PC-9 (cell line): ENCODE measurements at regions not wholly inside any gene's neighbourhood (a gene's known extent, or its start where the extent isn't known, plus 50 kb on each side); places are given as distances from the start of the nearest gene placed in this dataset.

Source experiments
- BruUV-seq: library from RNA; stranded (reverse); fragments of 400-500 nt; replicated peaks from 2 replicates; lab custom pipeline; 2021; lab: Mats Ljungman, UMichigan
- CTCF ChIA-PET: fragments of 300-600 bp; sonication (Branson Sonifier 250); formaldehyde crosslinking; loops from one replicate; lab custom pipeline; 2022; ENCODE audit warnings: antibody characterized with exemption; lab: Charles Lee
- POLR2A ChIA-PET: fragments of 300-600 bp; sonication (Branson Sonifier 250); formaldehyde crosslinking; loops from one replicate; lab custom pipeline; 2022; ENCODE audit warnings: antibody characterized with exemption; ENCODE audit not compliant: unreplicated experiment; lab: Charles Lee
- DNase-seq, 2 experiments: peaks; one replicate each; pipeline versions ENCODE4 v3.0.0 to v3.0.0-alpha.2; 2015 to 2022; ENCODE audit warnings: mixed read lengths in 1 of 2
- H2AFZ ChIP-seq: fragments of 200-600 bp; sonication (generic); 2 replicates; pipeline ENCODE4 v1.8.1; 2017; ENCODE audit warnings: antibody characterized with exemption
- H3F3A ChIP-seq: fragments of 200-600 bp; sonication (generic); 2 replicates; pipeline ENCODE4 v1.8.1; 2017; ENCODE audit warnings: antibody characterized with exemption, mild to moderate bottlenecking, low read depth; ENCODE audit not compliant: insufficient read depth
- H3K27ac ChIP-seq: fragments of 200-600 bp; sonication (generic); 2 replicates; pipeline ENCODE4 v1.6.1; 2016; ENCODE audit warnings: mixed run types
- H3K27me3 ChIP-seq: fragments of 200-600 bp; sonication (generic); 2 replicates; pipeline ENCODE4 v1.6.1; 2016; ENCODE audit warnings: low read depth, mixed run types; ENCODE audit not compliant: insufficient read depth
- H3K36me3 ChIP-seq: fragments of 200-600 bp; sonication (generic); 2 replicates; pipeline ENCODE4 v1.6.1; 2016; ENCODE audit warnings: low read depth, mixed run types
- H3K4me1 ChIP-seq: fragments of 200-600 bp; sonication (generic); replicated peaks from 2 replicates; pipeline ENCODE4 v1.6.1; 2016; ENCODE audit warnings: mixed run types; ENCODE audit not compliant: insufficient read depth
- H3K4me2 ChIP-seq: fragments of 200-600 bp; sonication (generic); 2 replicates; pipeline ENCODE4 v1.6.1; 2017; ENCODE audit warnings: mixed run types
- H3K4me3 ChIP-seq: fragments of 200-600 bp; sonication (generic); 2 replicates; pipeline ENCODE4 v1.6.1; 2016; ENCODE audit warnings: mixed run types
- H3K79me2 ChIP-seq: fragments of 200-600 bp; sonication (generic); 2 replicates; pipeline ENCODE4 v1.6.1; 2017; ENCODE audit warnings: low read depth, mixed run types
- H3K9me2 ChIP-seq: fragments of 200-600 bp; sonication (generic); 2 replicates; pipeline ENCODE4 v1.8.1; 2017; ENCODE audit warnings: mild to moderate bottlenecking; ENCODE audit not compliant: insufficient read depth
- H3K9me3 ChIP-seq: fragments of 200-600 bp; sonication (generic); 2 replicates; pipeline ENCODE4 v1.8.1; 2016; ENCODE audit warnings: low read depth; ENCODE audit not compliant: insufficient read depth
- H4K20me1 ChIP-seq: fragments of 200-600 bp; sonication (generic); 2 replicates; pipeline ENCODE4 v1.8.1; 2017; ENCODE audit not compliant: insufficient read depth
- CTCF ChIP-seq: fragments of 200-600 bp; sonication (generic); conservative IDR thresholded peaks from 2 replicates; pipeline ENCODE4 v1.6.1; 2017; ENCODE audit warnings: mixed run types, antibody characterized with exemption, mild to moderate bottlenecking, moderate library complexity
- EZH2 ChIP-seq: fragments of 200-600 bp; sonication (generic); IDR thresholded peaks from 2 replicates; pipeline ENCODE4 v1.8.0; 2017; ENCODE audit warnings: antibody characterized with exemption, low read depth
- intact Hi-C: fragments of 100-400 bp; cut with micrococcal nuclease; formaldehyde crosslinking; loops from one replicate; pipeline ENCODE4 v1.10.0; 2022; ENCODE audit not compliant: unreplicated experiment

DNA sequence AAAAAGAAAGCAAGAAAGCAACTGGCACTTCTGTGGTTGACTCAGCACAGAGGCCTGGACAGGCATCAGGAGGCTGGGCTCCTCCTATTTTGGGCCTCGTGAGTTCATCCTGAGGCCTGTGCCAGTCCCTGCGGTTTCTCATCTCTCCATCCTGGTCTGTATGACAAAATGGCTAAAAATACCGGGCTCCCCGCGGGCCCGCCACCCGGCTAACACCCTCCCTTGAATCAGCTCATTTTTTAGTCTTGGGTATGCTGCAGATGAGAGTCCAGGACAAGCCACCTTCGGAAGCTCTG is 62.3 kb upstream of the YWHAQ start:
- Histone ChIP-seq H3K9me3 (no peaks in the 10 kb centered on the region), H3K4me3 (no peak overlapping the region), H3K79me2 (no peaks in the 10 kb centered on the region), H3K4me1 (no peaks in the 10 kb centered on the region), H3K4me2 (no peak overlapping the region), H3F3A (no peaks in the 10 kb centered on the region), H3K9me2 (no peaks in the 10 kb centered on the region), H3K27ac (no peak overlapping the region), H3K36me3 (no peaks in the 10 kb centered on the region), H2AFZ (no peak overlapping the region), H3K27me3 (no peaks in the 10 kb centered on the region), H4K20me1 (no peaks in the 10 kb centered on the region)
- no peak for DNase-seq
- intact Hi-C loops, result no loop called here
- POLR2A ChIA-PET, result no interaction called here
- CTCF ChIA-PET, result no interaction called here
- TF ChIP-seq EZH2 (no peak), CTCF (no peak)
- BruUV-seq, result no TSS peak

GRCh38 chr2:9693646-9694045 is 62.8 kb upstream of the YWHAQ start:
- H3K36me3 ChIP-seq, result no peaks in the 10 kb centered on the region

DNA sequence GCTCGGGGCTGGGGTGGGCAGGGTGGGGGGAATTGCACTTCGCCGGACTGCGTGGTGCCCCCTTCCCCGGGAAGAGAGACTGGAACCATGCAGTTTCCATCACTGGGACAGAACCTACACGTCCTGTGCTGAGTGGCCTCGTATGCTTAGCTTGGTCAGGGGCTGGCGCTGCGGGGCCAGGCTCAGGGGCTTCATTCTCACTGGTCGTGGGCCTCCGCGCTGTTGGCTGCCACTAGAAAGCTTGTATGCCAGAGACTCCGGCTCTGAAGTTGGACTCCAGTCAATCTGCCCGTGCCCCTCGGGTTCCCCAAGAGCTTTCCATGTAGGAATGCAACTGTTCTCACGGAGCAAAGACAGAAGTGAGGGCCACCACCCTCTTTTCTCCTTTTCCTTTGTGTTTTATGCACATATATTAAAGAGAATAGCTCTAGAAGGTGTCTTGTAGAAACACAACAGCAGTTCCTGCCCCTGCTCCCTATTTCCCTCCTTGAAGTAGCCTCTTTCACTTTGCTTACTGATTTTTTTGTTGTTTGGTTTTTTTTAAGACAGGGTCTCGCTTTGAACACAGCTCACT is 64.0 kb upstream of the YWHAQ start:
- intact Hi-C loops, result no loop called here
- Histone ChIP-seq H3F3A (no peaks in the 10 kb centered on the region), H3K36me3 (no peaks in the 10 kb centered on the region), H3K79me2 (no peaks in the 10 kb centered on the region), H3K4me3 (no peak overlapping the region), H2AFZ (no peak overlapping the region), H3K27me3 (no peaks in the 10 kb centered on the region), H3K9me3 (no peaks in the 10 kb centered on the region), H3K4me1 (peaks cover 9% of the 10 kb centered on the region), H3K9me2 (no peaks in the 10 kb centered on the region), H3K27ac (no peak overlapping the region), H3K4me2 (no peak overlapping the region), H4K20me1 (no peaks in the 10 kb centered on the region)
- DNase-seq, result no peak
- TF ChIP-seq CTCF (no peak), EZH2 (no peak)
- ChIA-PET POLR2A (interaction anchor here (0.6 kb wide), 1 partner anchor 39 kb away, joined by 3 read pairs; no protein-coding TSS in a partner anchor), CTCF (no interaction called here)
- no TSS peak for BruUV-seq

More at GRCh38 chr2:9693646-9694045, 62.8 kb upstream of the YWHAQ start:
- no TSS peak for BruUV-seq
- ChIA-PET POLR2A (no interaction called here), CTCF (no interaction called here)
- Histone ChIP-seq H3K79me2 (no peaks in the 10 kb centered on the region), H3K9me2 (no peaks in the 10 kb centered on the region), H3K4me2 (no peak overlapping the region), H2AFZ (no peak overlapping the region), H3K9me3 (no peaks in the 10 kb centered on the region), H3K4me3 (no peak overlapping the region), H4K20me1 (no peaks in the 10 kb centered on the region), H3F3A (no peaks in the 10 kb centered on the region), H3K27me3 (no peaks in the 10 kb centered on the region), H3K27ac (no peak overlapping the region), H3K4me1 (no peaks in the 10 kb centered on the region)
- TF ChIP-seq EZH2 (no peak), CTCF (no peak)
- intact Hi-C loops, result no loop called here
- DNase-seq, result no peak
